ENCODE measurements at regions not wholly inside any gene's neighbourhood (a gene's known extent, or its start where the extent isn't known, plus 50 kb on each side); places are given as distances from the start of the nearest gene placed in this dataset.
A peak's percentile ranks its signal among the peaks of the same experiment; 100 is the strongest.

DNA sequence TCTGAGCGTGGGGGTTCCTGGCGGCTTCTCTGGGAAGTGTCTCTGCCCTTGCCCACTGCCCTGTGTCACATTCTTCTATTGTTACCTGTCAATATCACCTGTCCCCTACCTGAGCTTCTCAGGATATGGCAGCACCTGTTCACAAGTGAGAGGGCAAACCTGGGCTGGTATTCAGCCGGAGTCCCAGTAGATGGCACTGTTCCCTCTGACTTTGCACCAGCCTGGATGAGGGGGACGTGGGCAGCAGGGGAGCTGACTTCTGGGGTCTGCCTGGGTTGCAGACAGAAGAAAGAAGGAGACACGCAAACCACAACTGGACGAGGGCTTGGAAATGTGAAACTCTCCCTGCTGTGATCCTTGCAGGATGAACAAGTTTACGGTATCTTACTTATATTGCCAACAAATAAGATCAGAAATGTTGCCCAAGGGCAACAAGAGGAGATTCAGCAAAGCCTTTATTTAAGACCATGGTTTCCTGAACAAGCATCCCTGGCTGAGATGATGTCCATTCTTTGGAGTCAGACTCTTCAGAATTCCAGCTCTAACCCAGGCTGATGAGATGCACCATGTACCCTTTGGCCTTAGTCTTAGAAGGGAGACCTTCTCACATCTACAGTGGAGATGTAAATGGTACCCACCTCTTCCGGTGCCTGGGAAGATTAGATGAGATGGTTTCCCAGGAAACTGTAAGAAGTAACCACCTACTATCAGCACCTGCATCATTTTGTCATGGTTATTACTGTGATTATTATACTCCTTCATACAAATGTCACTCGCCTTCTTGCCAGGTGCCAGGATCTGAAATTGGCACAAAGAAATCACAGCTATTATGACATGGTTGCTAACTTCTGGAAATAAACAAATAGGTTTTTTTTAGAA is 400.0 kb upstream of the CDH4 start:
- Histone ChIP-seq H3K4me3 (no peak overlapping the region), H3K36me3 (no peaks in the 10 kb centered on the region), H3K4me1 (no peaks in the 10 kb centered on the region), H3K9me3 (no peaks in the 10 kb centered on the region), H3K27ac (no peak overlapping the region), H3K27me3 (ENCODE audit: low read depth) (no peaks in the 10 kb centered on the region)
- intact Hi-C loops (cut with DNase I): no loop called here
- TF ChIP-seq, protein P1, sequence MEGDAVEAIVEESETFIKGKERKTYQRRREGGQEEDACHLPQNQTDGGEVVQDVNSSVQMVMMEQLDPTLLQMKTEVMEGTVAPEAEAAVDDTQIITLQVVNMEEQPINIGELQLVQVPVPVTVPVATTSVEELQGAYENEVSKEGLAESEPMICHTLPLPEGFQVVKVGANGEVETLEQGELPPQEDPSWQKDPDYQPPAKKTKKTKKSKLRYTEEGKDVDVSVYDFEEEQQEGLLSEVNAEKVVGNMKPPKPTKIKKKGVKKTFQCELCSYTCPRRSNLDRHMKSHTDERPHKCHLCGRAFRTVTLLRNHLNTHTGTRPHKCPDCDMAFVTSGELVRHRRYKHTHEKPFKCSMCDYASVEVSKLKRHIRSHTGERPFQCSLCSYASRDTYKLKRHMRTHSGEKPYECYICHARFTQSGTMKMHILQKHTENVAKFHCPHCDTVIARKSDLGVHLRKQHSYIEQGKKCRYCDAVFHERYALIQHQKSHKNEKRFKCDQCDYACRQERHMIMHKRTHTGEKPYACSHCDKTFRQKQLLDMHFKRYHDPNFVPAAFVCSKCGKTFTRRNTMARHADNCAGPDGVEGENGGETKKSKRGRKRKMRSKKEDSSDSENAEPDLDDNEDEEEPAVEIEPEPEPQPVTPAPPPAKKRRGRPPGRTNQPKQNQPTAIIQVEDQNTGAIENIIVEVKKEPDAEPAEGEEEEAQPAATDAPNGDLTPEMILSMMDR (IDR thresholded peaks at IDR 0.05): peak; percentile 21
- DNase-seq (no peak), ATAC-seq (no peak)

DNA sequence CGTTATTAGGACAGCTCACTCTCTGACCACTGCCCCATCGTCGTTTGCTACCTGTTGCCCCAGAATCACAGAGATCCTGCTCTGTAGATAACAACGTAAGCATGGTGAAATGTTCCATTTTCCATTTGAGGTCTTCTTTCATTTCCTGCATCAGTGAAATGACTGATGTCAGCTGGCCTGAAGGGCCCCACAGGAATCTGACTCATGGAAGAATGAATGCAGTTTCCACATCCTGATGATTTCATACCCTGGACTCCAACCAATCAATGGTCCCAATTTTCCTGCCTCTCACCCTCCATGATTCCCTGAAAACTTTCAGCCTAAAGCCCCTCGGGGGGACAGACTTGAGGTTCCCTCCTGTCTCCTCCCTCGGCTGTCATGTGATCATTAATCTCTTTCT is 394.4 kb upstream of the CDH4 start:
- no peak for ATAC-seq
- Histone ChIP-seq H3K36me3 (no peaks in the 10 kb centered on the region), H3K27ac (no peak overlapping the region), H3K4me1 (no peaks in the 10 kb centered on the region), H3K4me3 (no peak overlapping the region), H3K27me3 (ENCODE audit: low read depth) (no peaks in the 10 kb centered on the region), H3K9me3 (no peaks in the 10 kb centered on the region)
- TF ChIP-seq, protein P1 (IDR thresholded peaks at IDR 0.05): no peak
- intact Hi-C loops (cut with DNase I): no loop called here
- no peak for DNase-seq

DNA sequence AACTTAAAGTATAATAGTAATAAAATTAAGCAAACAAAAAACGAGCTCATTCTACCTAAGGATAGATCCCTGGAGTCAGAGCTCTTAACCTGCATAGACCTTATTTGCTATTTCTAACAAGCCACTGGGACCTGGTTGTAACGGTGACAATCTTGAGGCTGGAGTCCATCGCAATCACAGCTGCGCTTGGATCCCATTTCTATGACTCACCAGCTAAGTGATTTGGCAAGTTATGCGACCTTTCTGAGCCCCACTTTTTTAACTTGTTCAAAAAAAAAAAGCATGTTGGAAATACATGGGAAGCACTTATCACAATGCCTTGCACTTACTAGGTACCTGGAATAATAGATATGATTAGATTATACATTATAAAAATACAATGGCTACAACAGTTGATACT is 389.5 kb upstream of the CDH4 start:
- Histone ChIP-seq H3K4me1 (no peaks in the 10 kb centered on the region), H3K4me3 (no peak overlapping the region), H3K27me3 (ENCODE audit: low read depth) (peaks cover 6% of the 10 kb centered on the region), H3K36me3 (no peaks in the 10 kb centered on the region), H3K9me3 (no peaks in the 10 kb centered on the region), H3K27ac (no peak overlapping the region)
- DNase-seq: no peak
- intact Hi-C loops (cut with DNase I): no loop called here
- ATAC-seq: no peak
- TF ChIP-seq, protein P1 (IDR thresholded peaks at IDR 0.05): no peak

DNA sequence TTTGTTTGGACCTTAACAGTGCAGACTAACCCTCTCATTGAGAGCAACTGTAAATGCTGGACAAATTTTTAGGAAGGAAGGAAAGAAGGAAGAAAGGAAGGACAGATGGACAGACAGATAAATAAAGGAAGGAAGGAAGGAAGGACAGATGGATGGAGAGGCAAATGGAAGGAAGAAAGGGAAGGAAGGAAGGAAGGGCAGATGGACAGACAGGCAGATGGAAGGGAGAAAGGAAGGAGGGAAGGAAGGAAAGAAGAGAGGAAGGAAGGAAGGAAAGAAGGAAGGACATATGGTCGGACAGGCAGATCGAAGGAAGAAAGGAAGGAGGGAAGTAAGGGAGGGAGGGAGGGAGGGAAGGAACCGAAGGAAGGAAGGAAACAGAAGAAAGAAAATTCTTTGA is 388.5 kb upstream of the CDH4 start:
- DNase-seq: no peak
- Histone ChIP-seq H3K27me3 (ENCODE audit: low read depth) (peaks cover 16% of the 10 kb centered on the region), H3K4me3 (no peak overlapping the region), H3K9me3 (no peaks in the 10 kb centered on the region), H3K4me1 (no peaks in the 10 kb centered on the region), H3K36me3 (no peaks in the 10 kb centered on the region), H3K27ac (no peak overlapping the region)
- ATAC-seq: no peak
- intact Hi-C loops (cut with DNase I): no loop called here
- TF ChIP-seq, protein P1 (IDR thresholded peaks at IDR 0.05): no peak

DNA sequence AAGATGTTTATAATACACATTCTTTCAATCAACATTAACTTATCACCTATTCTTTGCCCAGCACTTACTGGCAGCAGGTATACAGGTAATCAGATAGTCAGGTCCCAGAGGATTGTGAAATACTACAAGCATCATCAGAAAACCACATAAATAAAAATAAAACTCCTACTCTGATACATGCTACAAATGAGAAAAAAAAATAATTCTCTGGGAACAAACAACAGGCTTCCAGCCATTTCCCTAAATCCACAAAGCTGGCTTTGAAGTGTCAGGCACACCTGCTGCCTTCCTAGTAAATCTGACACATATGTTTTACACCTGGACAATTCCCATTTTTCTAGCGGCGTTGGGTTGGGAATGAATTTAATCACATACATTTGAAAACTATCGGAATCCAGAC is 384.5 kb upstream of the CDH4 start:
- no peak for ATAC-seq
- TF ChIP-seq, protein P1 (IDR thresholded peaks at IDR 0.05): no peak
- Histone ChIP-seq H3K4me3 (no peak overlapping the region), H3K27me3 (ENCODE audit: low read depth) (peaks cover 16% of the 10 kb centered on the region), H3K4me1 (no peaks in the 10 kb centered on the region), H3K9me3 (no peaks in the 10 kb centered on the region), H3K27ac (no peak overlapping the region), H3K36me3 (no peaks in the 10 kb centered on the region)
- no peak for DNase-seq
- intact Hi-C loops (cut with DNase I): no loop called here
